Endothelial cell of umbilical vein (primary cell): ENCODE measurements at regions not wholly inside any gene's neighbourhood (a gene's known extent, or its start where the extent isn't known, plus 50 kb on each side); places are given as distances from the start of the nearest gene placed in this dataset.

ENCODE experiments used
- BruUV-seq: library from RNA; stranded (reverse); fragments of 400-500 nt; replicated peaks from 2 replicates; lab custom pipeline; 2021; lab: Mats Ljungman, UMichigan
- CTCF ChIA-PET: fragments of 300-600, 350-600 bp; sonication (Branson Sonifier 250); formaldehyde crosslinking; loops from one replicate; lab custom pipeline; 2021; ENCODE audit warnings: antibody characterized with exemption, inconsistent platforms; lab: Charles Lee
- POLR2A ChIA-PET: fragments of 300-600, 350-600 bp; sonication (Branson Sonifier 250); formaldehyde crosslinking; loops from one replicate; lab custom pipeline; 2021; ENCODE audit warnings: antibody characterized with exemption, inconsistent platforms; lab: Charles Lee
- DNase-seq: peaks from one replicate; pipeline ENCODE4 v3.0.0-alpha.2; 2011; ENCODE audit warnings: low read depth, low spot score
- FAIRE-seq: peaks from 2 replicates; lab custom pipeline; 2011; peaks lifted over from hg19 to GRCh38; lab: Jason Lieb, UNC
- H2AFZ ChIP-seq: 2 replicates; pipeline ENCODE4 v1.6.0; 2012; ENCODE audit warnings: low read depth, low read length, control low read depth, inconsistent platforms
- H3K27ac ChIP-seq: 2 replicates; pipeline ENCODE4 v1.5.1; 2011; ENCODE audit warnings: low read depth, mild to moderate bottlenecking, control low read depth, low read length, moderate library complexity; ENCODE audit not compliant: insufficient read depth
- H3K27me3 ChIP-seq, 2 experiments: 2 replicates each; pipeline versions ENCODE4 v1.6.0 to v1.6.1; 2011; ENCODE audit warnings: low read length in 2 of 2, mixed read lengths in 1 of 2; ENCODE audit not compliant: control insufficient read depth in 2 of 2, insufficient read depth in 2 of 2
- H3K36me3 ChIP-seq, 2 experiments: 2 replicates in 1 of 2; 3 replicates in 1 of 2; pipeline ENCODE4 v1.5.1; 2011; ENCODE audit warnings: low read length in 2 of 2, mild to moderate bottlenecking in 1 of 2, moderate library complexity in 1 of 2; ENCODE audit not compliant: control insufficient read depth in 2 of 2, insufficient read depth in 2 of 2; ENCODE audit errors: extremely low read depth in 1 of 2
- H3K4me1 ChIP-seq: 3 replicates; pipeline ENCODE4 v1.5.1; 2011; ENCODE audit warnings: mild to moderate bottlenecking, low read length; ENCODE audit not compliant: control insufficient read depth, insufficient read depth; ENCODE audit errors: extremely low read depth
- H3K4me2 ChIP-seq: 2 replicates; pipeline ENCODE4 v1.6.1; 2011; ENCODE audit warnings: low read length, control low read depth, mixed read lengths; ENCODE audit not compliant: insufficient read depth
- H3K4me3 ChIP-seq, 3 experiments: fragments of 200-600 bp in 1 of 3; sonication (generic), shearing (Covaris generic) in 1 of 3; replicated peaks in 1 of 3; 2 replicates each; pipeline ENCODE4 v1.5.1; 2011 to 2016; ENCODE audit warnings: control low read depth in 3 of 3, low read length in 3 of 3, mild to moderate bottlenecking in 2 of 3, inconsistent platforms in 1 of 3, low read depth in 1 of 3, moderate library complexity in 1 of 3; ENCODE audit not compliant: insufficient read depth in 1 of 3
- H3K79me2 ChIP-seq: 2 replicates; pipeline ENCODE4 v1.6.0; 2012; ENCODE audit warnings: low read length, inconsistent platforms; ENCODE audit not compliant: control insufficient read depth, insufficient read depth
- H3K9ac ChIP-seq: replicated peaks from 2 replicates; pipeline ENCODE3; 2011; ENCODE audit warnings: low read length, control low read depth; ENCODE audit not compliant: insufficient read depth; ENCODE audit errors: extremely low read depth
- H3K9me1 ChIP-seq: replicated peaks from 3 replicates; pipeline ENCODE4 v1.6.0; 2011; ENCODE audit warnings: mild to moderate bottlenecking, low read length; ENCODE audit not compliant: control insufficient read depth, insufficient read depth; ENCODE audit errors: extremely low read depth
- H3K9me3 ChIP-seq: replicated peaks from 2 replicates; pipeline ENCODE4 v1.5.1; 2012; ENCODE audit warnings: low read length, inconsistent platforms; ENCODE audit not compliant: control insufficient read depth, insufficient read depth
- H4K20me1 ChIP-seq: replicated peaks from 2 replicates; pipeline ENCODE3; 2011; ENCODE audit warnings: mild to moderate bottlenecking, low read length; ENCODE audit not compliant: control insufficient read depth, insufficient read depth; ENCODE audit errors: extremely low read depth
- CTCF ChIP-seq, 2 donors: IDR thresholded peaks; 1 replicate in 1 of 2; 2 replicates in 1 of 2; pipeline ENCODE4 v1.5.1; 2011; ENCODE audit warnings: low read length in 2 of 2, mild to moderate bottlenecking in 2 of 2, moderate library complexity in 2 of 2, control low read depth in 1 of 2, inconsistent platforms in 1 of 2, low read depth in 1 of 2; ENCODE audit not compliant: insufficient read depth in 1 of 2; ENCODE audit errors: extremely low read depth in 1 of 2
- EZH2 ChIP-seq: IDR thresholded peaks from 2 replicates; pipeline ENCODE4 v1.6.1; 2012; ENCODE audit warnings: borderline replicate concordance, low read depth, mild to moderate bottlenecking, moderate library complexity, low read length, inconsistent platforms; ENCODE audit not compliant: severe bottlenecking
- FOS ChIP-seq: IDR thresholded peaks from 2 replicates; pipeline ENCODE4 v1.6.1; 2011; ENCODE audit warnings: mild to moderate bottlenecking, low read length, moderate library complexity, borderline replicate concordance; ENCODE audit not compliant: insufficient read depth
- GATA2 ChIP-seq: IDR thresholded peaks from 2 replicates; pipeline ENCODE4 v1.7.0; 2011; ENCODE audit warnings: low read depth, mild to moderate bottlenecking, moderate library complexity, mixed read lengths, low read length; ENCODE audit not compliant: insufficient read length, insufficient read depth
- JUN ChIP-seq: IDR thresholded peaks from 2 replicates; pipeline ENCODE4 v1.6.1; 2011; ENCODE audit warnings: borderline replicate concordance, low read depth; ENCODE audit not compliant: insufficient read length, insufficient read depth
- MAX ChIP-seq: IDR thresholded peaks from 2 replicates; pipeline ENCODE4 v1.6.1; 2011; ENCODE audit not compliant: insufficient read depth, insufficient read length
- MYC ChIP-seq: IDR thresholded peaks from one replicate; pipeline ENCODE4 v1.6.1; 2011; ENCODE audit warnings: mild to moderate bottlenecking, low read depth, low read length
- POLR2A ChIP-seq: IDR thresholded peaks from 2 replicates; pipeline ENCODE4 v1.6.1; 2012; ENCODE audit warnings: low read depth, mild to moderate bottlenecking, control low read depth, low read length
- POLR2AphosphoS5 ChIP-seq: IDR thresholded peaks from 2 replicates; pipeline ENCODE4 v1.6.1; 2012; ENCODE audit warnings: low read depth, mild to moderate bottlenecking, control low read depth, low read length, moderate library complexity; ENCODE audit not compliant: insufficient read depth
- dilution Hi-C: fragments of 300-500 bp; cut with MboI; formaldehyde crosslinking; loops from one replicate; pipeline ENCODE4 v1.15.0; 2019; ENCODE audit warnings: low sequenced_read_pairs; ENCODE audit not compliant: extremely low pct_ligation_motif_present
- intact Hi-C: fragments of 100-400 bp; cut with micrococcal nuclease; formaldehyde crosslinking; loops from one replicate; pipeline ENCODE4 v1.10.0; 2022

DNA sequence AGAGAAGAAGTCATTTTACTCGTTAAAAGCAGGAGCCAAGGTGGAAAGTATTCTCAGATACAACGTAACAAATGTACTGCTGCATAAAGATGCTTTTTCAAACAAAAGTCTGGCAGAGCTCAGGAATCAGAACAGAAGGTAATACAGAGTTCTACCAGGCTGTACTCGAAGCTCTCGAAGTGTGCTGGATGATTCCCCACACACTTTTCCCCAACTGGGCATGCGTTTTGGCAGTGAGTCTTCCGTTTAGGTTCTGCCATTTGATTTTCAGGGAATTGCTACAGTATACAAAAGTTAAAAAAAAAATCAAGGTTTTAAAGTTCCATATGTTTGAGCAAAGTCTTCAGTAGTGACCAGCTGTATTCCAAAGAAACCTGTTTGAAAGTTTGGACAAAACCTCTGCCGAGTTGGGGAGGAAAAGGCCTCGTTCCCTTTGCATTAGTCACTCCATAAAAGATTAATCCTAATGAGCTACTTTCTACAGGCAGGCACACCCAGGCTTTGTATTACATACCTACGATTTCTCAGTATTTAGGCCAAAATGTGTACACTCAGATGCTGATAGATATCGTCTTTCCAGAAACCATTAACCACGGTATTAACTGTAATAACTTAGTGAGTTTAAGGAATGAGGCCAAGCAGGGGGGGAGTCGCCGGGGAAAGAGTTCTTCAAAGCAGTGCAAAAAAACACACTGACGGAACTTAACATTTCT, 477.1 kb downstream of the LMO4 start:
- H3K27me3 ChIP-seq, result no peaks in the 10 kb centered on the region
- no peak overlapping the region for H3K4me2 ChIP-seq
- dilution Hi-C loops (no loop called here), intact Hi-C loops (no loop called here)
- TF ChIP-seq CTCF (IDR thresholded peaks at IDR 0.05; ENCODE audit: extremely low read depth in 1 of 2, insufficient read depth in 1 of 2, low read depth in 1 of 2, low read length in 2 of 2) (no peak), JUN (no peak), GATA2 (no peak), MYC (no peak), POLR2A (no peak), FOS (no peak), MAX (no peak), POLR2AphosphoS5 (no peak), EZH2 (no peak)
- peak overlapping the region; percentile 19 for H2AFZ ChIP-seq
- no peaks in the 10 kb centered on the region for H3K36me3 ChIP-seq
- peaks cover 5% of the 10 kb centered on the region for H3K4me1 ChIP-seq
- H3K4me3 ChIP-seq, result no peak overlapping the region
- FAIRE-seq (peak; percentile 59), DNase-seq (peak; percentile 15)
- no peaks in the 10 kb centered on the region for H3K79me2 ChIP-seq
- H3K9me3 ChIP-seq, result no peaks in the 10 kb centered on the region
- H3K9me1 ChIP-seq, result no peaks in the 10 kb centered on the region
- ChIA-PET CTCF (no interaction called here), POLR2A (no interaction called here)
- no peak overlapping the region for H3K27ac ChIP-seq
- H3K9ac ChIP-seq, result no peak overlapping the region
- no peaks in the 10 kb centered on the region for H4K20me1 ChIP-seq
- no TSS peak for BruUV-seq
